GM12865 (cell line): ENCODE measurements at regions not wholly inside any gene's neighbourhood (a gene's known extent, or its start where the extent isn't known, plus 50 kb on each side); places are given as distances from the start of the nearest gene placed in this dataset.

Experiments used
- DNase-seq: peaks from one replicate; pipeline ENCODE4 v3.0.0; 2010; ENCODE audit warnings: low read depth
- H3K4me3 ChIP-seq: 2 replicates; pipeline ENCODE4 v1.5.1; 2011; ENCODE audit warnings: mild to moderate bottlenecking, low read depth, low read length, control low read depth
- CTCF ChIP-seq: IDR thresholded peaks from 2 replicates; pipeline ENCODE4 v1.5.1; 2011; ENCODE audit warnings: low read length, control low read depth, low read depth, inconsistent platforms; ENCODE audit not compliant: insufficient read depth; ENCODE audit errors: missing control alignments

- no peak overlapping the region for H3K4me3 ChIP-seq
- no peak for DNase-seq
- no peak for TF ChIP-seq CTCF
Observed at GRCh38 chr6:21426841-21427490, 166.6 kb upstream of the SOX4 start.

GRCh38 chr6:21429291-21429690 is 164.3 kb upstream of the SOX4 start:
- no peak for DNase-seq
- TF ChIP-seq CTCF, result no peak
- no peak overlapping the region for H3K4me3 ChIP-seq

- TF ChIP-seq CTCF, result no peak
- no peak overlapping the region for H3K4me3 ChIP-seq
- DNase-seq, result no peak
Observed at GRCh38 chr6:21431526-21431925, 162.0 kb upstream of the SOX4 start.

GRCh38 chr6:21436625-21437024 is 156.9 kb upstream of the SOX4 start:
- no peak for DNase-seq
- no peak overlapping the region for H3K4me3 ChIP-seq
- no peak for TF ChIP-seq CTCF

- TF ChIP-seq CTCF, result no peak
- DNase-seq, result no peak
- peak overlapping the region; percentile 58; the same call in 1 of the 2 replicates for H3K4me3 ChIP-seq
Observed at GRCh38 chr6:21437581-21437980, 156.0 kb upstream of the SOX4 start.

GRCh38 chr6:21438237-21438985 is 155.1 kb upstream of the SOX4 start:
- DNase-seq, result peak; percentile 95
- H3K4me3 ChIP-seq, result peak overlapping the region; percentile 58
- no peak for TF ChIP-seq CTCF
